Bronchial epithelial cell (primary cell): ENCODE measurements at regions not wholly inside any gene's neighbourhood (a gene's known extent, or its start where the extent isn't known, plus 50 kb on each side); places are given as distances from the start of the nearest gene placed in this dataset.

Experiments used
- DNase-seq: peaks from one replicate; pipeline ENCODE4 v3.0.0-alpha.2; 2010; ENCODE audit warnings: low read depth
- FAIRE-seq: peaks from 2 replicates; lab custom pipeline; 2011; peaks lifted over from hg19 to GRCh38; lab: Jason Lieb, UNC
- H3K27me3 ChIP-seq: 2 replicates; pipeline ENCODE4 v1.5.1; 2011; ENCODE audit warnings: low read length; ENCODE audit not compliant: control insufficient read depth, insufficient read depth
- H3K36me3 ChIP-seq: 2 replicates; pipeline ENCODE4 v1.5.1; 2011; ENCODE audit warnings: low read length; ENCODE audit not compliant: control insufficient read depth, insufficient read depth
- H3K4me3 ChIP-seq: 2 replicates; pipeline ENCODE4 v1.5.1; 2011; ENCODE audit warnings: mild to moderate bottlenecking, low read depth, low read length, control low read depth
- CTCF ChIP-seq: IDR thresholded peaks from 2 replicates; pipeline ENCODE4 v1.5.1; 2011; ENCODE audit warnings: mild to moderate bottlenecking, moderate library complexity, low read length, control low read depth, inconsistent platforms; ENCODE audit not compliant: insufficient read depth, severe bottlenecking

GRCh38 chr2:240255165-240255491, 114.7 kb upstream of the OTOS start:
- DNase-seq (no peak), FAIRE-seq (no peak)
- TF ChIP-seq CTCF, result no peak
- H3K4me3 ChIP-seq, result peak overlapping the region; percentile 2
- no peaks in the 10 kb centered on the region for H3K27me3 ChIP-seq
- H3K36me3 ChIP-seq, result no peaks in the 10 kb centered on the region

GRCh38 chr2:240255811-240256703, 115.6 kb upstream of the OTOS start:
- Histone ChIP-seq H3K27me3 (no peaks in the 10 kb centered on the region), H3K4me3 (peak overlapping the region; percentile 19), H3K36me3 (no peaks in the 10 kb centered on the region)
- DNase-seq, result peak; percentile 79
- no peak for TF ChIP-seq CTCF
- FAIRE-seq, result peak; percentile 13

- no peak for TF ChIP-seq CTCF
- Histone ChIP-seq H3K36me3 (no peaks in the 10 kb centered on the region), H3K27me3 (no peaks in the 10 kb centered on the region), H3K4me3 (no peak overlapping the region)
- DNase-seq (no peak), FAIRE-seq (no peak)
Observed at GRCh38 chr2:240256704-240257637, 116.5 kb upstream of the OTOS start.

DNA sequence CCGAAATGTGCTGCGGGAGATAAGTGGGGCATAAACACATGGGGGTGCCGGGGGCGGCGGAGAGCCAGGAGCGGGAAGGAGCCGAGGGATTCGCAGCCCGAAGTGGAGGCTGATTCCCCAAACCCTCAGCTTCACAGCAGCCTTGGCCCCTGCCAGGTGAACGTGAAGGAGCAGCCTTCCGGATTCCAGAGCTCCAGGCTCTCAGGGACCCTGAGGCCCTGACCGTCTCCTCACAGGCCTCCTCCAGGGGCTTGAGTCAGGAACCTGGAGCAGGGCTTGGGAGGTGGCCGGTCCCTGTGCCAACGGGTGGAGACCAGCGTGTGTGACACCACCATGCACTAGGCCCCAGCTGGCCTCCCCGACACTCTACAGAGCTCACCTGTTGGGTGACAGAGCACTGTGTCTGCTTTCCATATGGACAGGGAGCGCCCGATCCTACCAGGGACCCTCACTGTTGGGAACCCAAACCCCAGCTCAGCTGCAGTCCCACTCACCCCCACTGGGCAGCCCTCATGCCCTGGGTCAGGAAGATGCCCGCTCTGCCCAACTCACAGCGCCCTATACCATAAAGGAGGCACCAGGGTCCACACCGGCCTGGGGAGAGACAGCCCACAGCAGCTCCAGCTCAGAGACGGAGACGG, 117.6 kb upstream of the OTOS start:
- Histone ChIP-seq H3K27me3 (no peaks in the 10 kb centered on the region), H3K36me3 (no peaks in the 10 kb centered on the region), H3K4me3 (no peak overlapping the region)
- TF ChIP-seq CTCF, result no peak
- DNase-seq (no peak), FAIRE-seq (no peak)

- no peak for TF ChIP-seq CTCF
- no peak for FAIRE-seq
- Histone ChIP-seq H3K27me3 (no peaks in the 10 kb centered on the region), H3K36me3 (no peaks in the 10 kb centered on the region), H3K4me3 (no peak overlapping the region)
- DNase-seq, result no peak
Observed at GRCh38 chr2:240258685-240259084, 118.2 kb upstream of the OTOS start.
